Upper lobe of right lung (tissue), 1 donor: ENCODE measurements at regions not wholly inside any gene's neighbourhood (a gene's known extent, or its start where the extent isn't known, plus 50 kb on each side); places are given as distances from the start of the nearest gene placed in this dataset.

Experiments
- ATAC-seq: fragments of 200-7000 bp; cut with Tn5 transposase; one replicate; pipeline ENCODE4 v1.9.1; 2020; ENCODE audit warnings: mild to moderate bottlenecking, moderate library complexity
- DNase-seq: peaks from one replicate; pipeline ENCODE4 v3.0.0-alpha.2; 2020
- H3K27ac ChIP-seq: fragments of 200-600 bp; one replicate; pipeline ENCODE4 v1.8.0; 2022
- H3K27me3 ChIP-seq: fragments of 200-600 bp; one replicate; pipeline ENCODE4 v1.8.0; 2022; ENCODE audit warnings: mild to moderate bottlenecking
- H3K36me3 ChIP-seq: fragments of 200-600 bp; one replicate; pipeline ENCODE4 v1.8.0; 2022
- H3K4me1 ChIP-seq: fragments of 200-600 bp; one replicate; pipeline ENCODE4 v1.8.0; 2022
- H3K4me3 ChIP-seq: fragments of 200-600 bp; one replicate; pipeline ENCODE4 v1.8.0; 2022; ENCODE audit warnings: mild to moderate bottlenecking
- H3K9me3 ChIP-seq: fragments of 200-600 bp; one replicate; pipeline ENCODE4 v1.8.0; 2022
- CTCF ChIP-seq: fragments of 200-600 bp; IDR thresholded peaks from one replicate; pipeline ENCODE4 v1.8.0; 2022; ENCODE audit warnings: antibody characterized with exemption
- intact Hi-C: fragments of 100-400 bp; cut with DNase I; formaldehyde crosslinking; loops from one replicate; pipeline ENCODE4 v1.11.0; 2022
- donor health status: DM: no; HTN: yes; CAD: no; lungs with severe emphysema.

- no peak for ATAC-seq
Observed at GRCh38 chr16:22614271-22614947, 103.7 kb downstream of the NPIPB5 start.

GRCh38 chr16:22618842-22619241 lies 108.2 kb downstream of the NPIPB5 start:
- no peak for DNase-seq
- intact Hi-C loops: no loop called here
- H3K4me1 ChIP-seq: no peaks in the 10 kb centered on the region
- H3K27ac ChIP-seq: no peak overlapping the region
- no peaks in the 10 kb centered on the region for H3K36me3 ChIP-seq
- H3K27me3 ChIP-seq: peaks cover 10% of the 10 kb centered on the region
- peaks cover 3% of the 10 kb centered on the region for H3K9me3 ChIP-seq
- ATAC-seq: no peak
- no peak for TF ChIP-seq CTCF
- H3K4me3 ChIP-seq: no peak overlapping the region

More at GRCh38 chr16:22614271-22614947, 103.7 kb downstream of the NPIPB5 start:
- intact Hi-C loops: no loop called here
- Histone ChIP-seq H3K27me3 (no peaks in the 10 kb centered on the region), H3K4me1 (no peaks in the 10 kb centered on the region), H3K4me3 (no peak overlapping the region), H3K9me3 (peaks cover 6% of the 10 kb centered on the region), H3K27ac (no peak overlapping the region), H3K36me3 (no peaks in the 10 kb centered on the region)
- no peak for TF ChIP-seq CTCF
- no peak for DNase-seq

GRCh38 chr16:22621586-22622155 lies 111.0 kb downstream of the NPIPB5 start:
- intact Hi-C loops: no loop called here
- no peaks in the 10 kb centered on the region for H3K36me3 ChIP-seq
- no peak overlapping the region for H3K27ac ChIP-seq
- H3K4me3 ChIP-seq: no peak overlapping the region
- H3K9me3 ChIP-seq: no peaks in the 10 kb centered on the region
- ATAC-seq (no peak), DNase-seq (no peak)
- TF ChIP-seq CTCF: no peak
- no peaks in the 10 kb centered on the region for H3K4me1 ChIP-seq
- peaks cover 28% of the 10 kb centered on the region for H3K27me3 ChIP-seq

- no peak for TF ChIP-seq CTCF
- H3K9me3 ChIP-seq: no peaks in the 10 kb centered on the region
- intact Hi-C loops: no loop called here
- DNase-seq (no peak), ATAC-seq (no peak)
- H3K27ac ChIP-seq: no peak overlapping the region
- no peaks in the 10 kb centered on the region for H3K36me3 ChIP-seq
- H3K4me3 ChIP-seq: no peak overlapping the region
- H3K27me3 ChIP-seq: peaks cover 33% of the 10 kb centered on the region
- H3K4me1 ChIP-seq: no peaks in the 10 kb centered on the region
Observed at GRCh38 chr16:22622703-22623102, 112.0 kb downstream of the NPIPB5 start.

GRCh38 chr16:22623351-22623781 lies 112.7 kb downstream of the NPIPB5 start:
- Histone ChIP-seq H3K9me3 (no peaks in the 10 kb centered on the region), H3K4me1 (no peaks in the 10 kb centered on the region), H3K27ac (no peak overlapping the region), H3K36me3 (no peaks in the 10 kb centered on the region), H3K4me3 (no peak overlapping the region), H3K27me3 (peaks cover 33% of the 10 kb centered on the region)
- intact Hi-C loops: no loop called here
- no peak for DNase-seq
- no peak for ATAC-seq
- TF ChIP-seq CTCF: no peak
